ENCODE measurements at regions not wholly inside any gene's neighbourhood (a gene's known extent, or its start where the extent isn't known, plus 50 kb on each side); places are given as distances from the start of the nearest gene placed in this dataset.

DNA sequence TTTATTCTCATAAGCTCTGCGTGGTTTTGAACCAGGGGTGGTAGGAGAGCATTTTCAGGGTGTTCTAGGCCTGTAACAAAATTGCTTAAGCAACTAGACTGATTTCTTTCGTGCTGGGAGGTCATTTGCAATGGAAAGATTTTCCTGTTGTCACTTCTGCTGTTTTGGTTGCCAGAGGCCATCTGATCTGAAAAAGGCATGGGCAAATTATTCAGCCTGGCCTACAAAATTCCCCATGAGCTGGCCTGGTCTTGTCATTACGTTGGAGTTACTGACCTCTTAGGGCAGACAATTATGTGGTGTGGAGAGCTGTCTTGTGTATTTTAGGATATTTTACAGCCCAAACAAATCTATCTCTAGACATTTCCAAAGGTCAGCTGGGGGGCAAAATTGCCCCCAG, 444.4 kb upstream of the DAB1 start:
- ATAC-seq (no peak), FAIRE-seq (no peak), DNase-seq (ENCODE audit: extremely low read depth in 1 of 4, low spot score in 3 of 4) (no peak)
- POLR2A ChIA-PET = no interaction called here
- Histone ChIP-seq H3K27ac (ENCODE audit: extremely low read depth, low read depth, low read length) (no peak overlapping the region), H3K79me2 (ENCODE audit: control insufficient read depth, insufficient read depth, low read length) (no peaks in the 10 kb centered on the region), H3K4me3 (no peak overlapping the region), H2AFZ (ENCODE audit: low read depth, low read length) (no peak overlapping the region), H3K9me3 (replicated peaks; ENCODE audit: control insufficient read depth, insufficient read depth, low read depth, low read length) (no peaks in the 10 kb centered on the region), H3K4me1 (replicated peaks in 1 of 2; ENCODE audit: control insufficient read depth in 2 of 2, insufficient read depth in 2 of 2, low read length in 2 of 2) (no peaks in the 10 kb centered on the region), H3K4me2 (ENCODE audit: insufficient read depth, low read length) (no peak overlapping the region), H4K20me1 (replicated peaks; ENCODE audit: control insufficient read depth, insufficient read depth, low read length) (no peaks in the 10 kb centered on the region), H3K27me3 (ENCODE audit: control insufficient read depth in 2 of 2, insufficient read depth in 2 of 2, low read length in 2 of 2) (no peaks in the 10 kb centered on the region), H3K9ac (ENCODE audit: insufficient read depth in 1 of 2, low read depth in 2 of 2, low read length in 2 of 2) (no peak overlapping the region), H3K36me3 (ENCODE audit: control insufficient read depth, insufficient read depth, low read length) (no peaks in the 10 kb centered on the region), H3K9me1 (ENCODE audit: control insufficient read depth, insufficient read depth, low read length) (no peaks in the 10 kb centered on the region)
- CTCF ChIA-PET (ENCODE audit: low intra/inter-chr PET ratio) = no interaction called here
- TF ChIP-seq, protein P1, sequence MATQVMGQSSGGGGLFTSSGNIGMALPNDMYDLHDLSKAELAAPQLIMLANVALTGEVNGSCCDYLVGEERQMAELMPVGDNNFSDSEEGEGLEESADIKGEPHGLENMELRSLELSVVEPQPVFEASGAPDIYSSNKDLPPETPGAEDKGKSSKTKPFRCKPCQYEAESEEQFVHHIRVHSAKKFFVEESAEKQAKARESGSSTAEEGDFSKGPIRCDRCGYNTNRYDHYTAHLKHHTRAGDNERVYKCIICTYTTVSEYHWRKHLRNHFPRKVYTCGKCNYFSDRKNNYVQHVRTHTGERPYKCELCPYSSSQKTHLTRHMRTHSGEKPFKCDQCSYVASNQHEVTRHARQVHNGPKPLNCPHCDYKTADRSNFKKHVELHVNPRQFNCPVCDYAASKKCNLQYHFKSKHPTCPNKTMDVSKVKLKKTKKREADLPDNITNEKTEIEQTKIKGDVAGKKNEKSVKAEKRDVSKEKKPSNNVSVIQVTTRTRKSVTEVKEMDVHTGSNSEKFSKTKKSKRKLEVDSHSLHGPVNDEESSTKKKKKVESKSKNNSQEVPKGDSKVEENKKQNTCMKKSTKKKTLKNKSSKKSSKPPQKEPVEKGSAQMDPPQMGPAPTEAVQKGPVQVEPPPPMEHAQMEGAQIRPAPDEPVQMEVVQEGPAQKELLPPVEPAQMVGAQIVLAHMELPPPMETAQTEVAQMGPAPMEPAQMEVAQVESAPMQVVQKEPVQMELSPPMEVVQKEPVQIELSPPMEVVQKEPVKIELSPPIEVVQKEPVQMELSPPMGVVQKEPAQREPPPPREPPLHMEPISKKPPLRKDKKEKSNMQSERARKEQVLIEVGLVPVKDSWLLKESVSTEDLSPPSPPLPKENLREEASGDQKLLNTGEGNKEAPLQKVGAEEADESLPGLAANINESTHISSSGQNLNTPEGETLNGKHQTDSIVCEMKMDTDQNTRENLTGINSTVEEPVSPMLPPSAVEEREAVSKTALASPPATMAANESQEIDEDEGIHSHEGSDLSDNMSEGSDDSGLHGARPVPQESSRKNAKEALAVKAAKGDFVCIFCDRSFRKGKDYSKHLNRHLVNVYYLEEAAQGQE (IDR thresholded peaks at IDR 0.05; ENCODE audit: borderline replicate concordance) = no peak
- TF ChIP-seq, protein P1 (CRISPR knock-in tag; IDR thresholded peaks at IDR 0.05; ENCODE audit: low read depth) = no peak
- no peak for TF ChIP-seq ZNF586 (CRISPR knock-in tag; conservative IDR thresholded peaks at IDR 0.05)
- TF ChIP-seq, protein P2, sequence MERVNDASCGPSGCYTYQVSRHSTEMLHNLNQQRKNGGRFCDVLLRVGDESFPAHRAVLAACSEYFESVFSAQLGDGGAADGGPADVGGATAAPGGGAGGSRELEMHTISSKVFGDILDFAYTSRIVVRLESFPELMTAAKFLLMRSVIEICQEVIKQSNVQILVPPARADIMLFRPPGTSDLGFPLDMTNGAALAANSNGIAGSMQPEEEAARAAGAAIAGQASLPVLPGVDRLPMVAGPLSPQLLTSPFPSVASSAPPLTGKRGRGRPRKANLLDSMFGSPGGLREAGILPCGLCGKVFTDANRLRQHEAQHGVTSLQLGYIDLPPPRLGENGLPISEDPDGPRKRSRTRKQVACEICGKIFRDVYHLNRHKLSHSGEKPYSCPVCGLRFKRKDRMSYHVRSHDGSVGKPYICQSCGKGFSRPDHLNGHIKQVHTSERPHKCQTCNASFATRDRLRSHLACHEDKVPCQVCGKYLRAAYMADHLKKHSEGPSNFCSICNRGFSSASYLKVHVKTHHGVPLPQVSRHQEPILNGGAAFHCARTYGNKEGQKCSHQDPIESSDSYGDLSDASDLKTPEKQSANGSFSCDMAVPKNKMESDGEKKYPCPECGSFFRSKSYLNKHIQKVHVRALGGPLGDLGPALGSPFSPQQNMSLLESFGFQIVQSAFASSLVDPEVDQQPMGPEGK (CRISPR knock-in tag; IDR thresholded peaks at IDR 0.05; ENCODE audit: borderline replicate concordance) = no peak
- in situ Hi-C loops (cut with MboI) = no loop called here
- 2% methylated on average over 3 of the region's 3 CpGs for WGBS (ENCODE audit: insufficient coverage, low coverage, missing lambda C conversion rate)
- intact Hi-C loops (cut with micrococcal nuclease) = no loop called here
- no TSS peak for BruUV-seq (replicated peaks)

All from K562 (cell line).